Right atrium auricular region (tissue), 2 donors: ENCODE measurements at regions not wholly inside any gene's neighbourhood (a gene's known extent, or its start where the extent isn't known, plus 50 kb on each side); places are given as distances from the start of the nearest gene placed in this dataset.

ENCODE experiments used
- DNase-seq: peaks from one replicate; pipeline ENCODE4 v3.0.0-alpha.2; 2019; ENCODE audit warnings: low spot score
- H3K27ac ChIP-seq, 2 donors: fragments of 200-600 bp; sonication (generic); 1 replicate in 1 of 2; 2 replicates in 1 of 2; pipeline ENCODE4 v1.5.1; 2016 to 2019
- H3K27me3 ChIP-seq, 2 donors: fragments of 200-600 bp; sonication (generic); one replicate each; pipeline versions ENCODE4 v1.5.1 to v1.6.0; 2017 to 2019
- H3K36me3 ChIP-seq: fragments of 200-600 bp; sonication (generic); one replicate; pipeline ENCODE4 v1.5.1; 2016
- H3K4me1 ChIP-seq, 2 donors: fragments of 200-600 bp; sonication (generic); one replicate each; pipeline versions ENCODE4 v1.5.1 to v1.6.0; 2017 to 2019
- H3K4me3 ChIP-seq, 2 donors: fragments of 200-600 bp; sonication (generic); 1 replicate in 1 of 2; 2 replicates in 1 of 2; pipeline ENCODE4 v1.5.1; 2017 to 2019; ENCODE audit warnings: mild to moderate bottlenecking in 1 of 2, moderate library complexity in 1 of 2
- H3K9me3 ChIP-seq, 2 donors: fragments of 200-600 bp; sonication (generic); one replicate each; pipeline ENCODE4 v1.5.1; 2019
- CTCF ChIP-seq, 2 donors: fragments of 200-600 bp; sonication (generic); IDR thresholded peaks; one replicate each; pipeline ENCODE4 v1.5.1; 2019; ENCODE audit warnings: antibody characterized with exemption in 2 of 2

DNA sequence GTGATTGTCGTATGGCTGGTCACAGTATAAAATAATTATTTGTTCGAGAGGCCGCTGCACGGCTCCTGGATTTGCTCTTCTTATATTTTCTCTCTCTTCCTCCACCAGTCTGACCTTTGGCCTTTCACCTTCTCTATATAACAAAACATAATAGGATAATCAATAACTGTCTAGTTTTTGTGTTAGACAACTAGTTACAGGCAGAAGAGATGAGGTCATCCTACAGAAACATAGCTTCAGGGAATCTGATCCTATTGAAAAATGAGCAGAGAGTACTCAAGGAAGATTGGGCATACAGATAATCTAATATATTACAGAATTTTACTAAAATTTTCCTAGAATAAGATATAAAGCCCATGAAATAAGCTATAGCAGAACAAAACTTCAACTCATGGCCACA, 731.3 kb upstream of the SLC39A10 start:
- Histone ChIP-seq H3K36me3 (no peaks in the 10 kb centered on the region), H3K27me3 (no peaks in the 10 kb centered on the region), H3K4me1 (no peaks in the 10 kb centered on the region), H3K9me3 (no peaks in the 10 kb centered on the region), H3K4me3 (no peak overlapping the region), H3K27ac (no peak overlapping the region)
- no peak for DNase-seq
- no peak for TF ChIP-seq CTCF (IDR thresholded peaks at IDR 0.05)

GRCh38 chr2:194917519-194917918, 739.5 kb upstream of the SLC39A10 start:
- no peak for TF ChIP-seq CTCF (IDR thresholded peaks at IDR 0.05)
- H3K27me3 ChIP-seq: no peaks in the 10 kb centered on the region
- H3K27ac ChIP-seq: no peak overlapping the region
- H3K4me3 ChIP-seq: no peak overlapping the region
- H3K4me1 ChIP-seq: no peaks in the 10 kb centered on the region
- no peaks in the 10 kb centered on the region for H3K9me3 ChIP-seq
- DNase-seq: no peak
- H3K36me3 ChIP-seq: no peaks in the 10 kb centered on the region

GRCh38 chr2:194915485-194915884, 741.5 kb upstream of the SLC39A10 start:
- Histone ChIP-seq H3K36me3 (no peaks in the 10 kb centered on the region), H3K27me3 (no peaks in the 10 kb centered on the region), H3K9me3 (no peaks in the 10 kb centered on the region), H3K27ac (no peak overlapping the region), H3K4me3 (no peak overlapping the region), H3K4me1 (no peaks in the 10 kb centered on the region)
- no peak for DNase-seq
- no peak for TF ChIP-seq CTCF (IDR thresholded peaks at IDR 0.05)

DNA sequence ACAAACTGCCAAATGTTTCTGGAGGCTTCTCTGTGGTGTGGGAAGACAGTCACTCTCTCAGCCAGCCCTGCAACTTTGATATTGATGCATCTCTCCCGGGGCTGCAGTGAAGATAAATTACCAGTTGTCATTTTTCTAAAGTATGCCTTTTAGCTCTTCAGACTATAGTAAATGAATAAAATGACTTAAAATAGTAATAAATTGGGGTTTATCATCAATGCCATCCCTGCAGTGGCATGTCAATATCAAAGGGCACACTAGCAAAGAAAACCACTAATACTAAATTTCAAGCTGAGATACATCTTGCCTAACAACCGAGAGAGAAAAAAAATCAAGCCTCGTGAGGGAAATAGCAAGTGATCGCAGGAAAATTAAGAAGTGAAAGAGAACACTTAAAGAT, 749.5 kb upstream of the SLC39A10 start:
- TF ChIP-seq CTCF (IDR thresholded peaks at IDR 0.05): no peak
- no peaks in the 10 kb centered on the region for H3K27me3 ChIP-seq
- H3K9me3 ChIP-seq: no peaks in the 10 kb centered on the region
- H3K4me3 ChIP-seq: no peak overlapping the region
- no peak for DNase-seq
- H3K27ac ChIP-seq: no peak overlapping the region
- H3K36me3 ChIP-seq: no peaks in the 10 kb centered on the region
- no peaks in the 10 kb centered on the region for H3K4me1 ChIP-seq

DNA sequence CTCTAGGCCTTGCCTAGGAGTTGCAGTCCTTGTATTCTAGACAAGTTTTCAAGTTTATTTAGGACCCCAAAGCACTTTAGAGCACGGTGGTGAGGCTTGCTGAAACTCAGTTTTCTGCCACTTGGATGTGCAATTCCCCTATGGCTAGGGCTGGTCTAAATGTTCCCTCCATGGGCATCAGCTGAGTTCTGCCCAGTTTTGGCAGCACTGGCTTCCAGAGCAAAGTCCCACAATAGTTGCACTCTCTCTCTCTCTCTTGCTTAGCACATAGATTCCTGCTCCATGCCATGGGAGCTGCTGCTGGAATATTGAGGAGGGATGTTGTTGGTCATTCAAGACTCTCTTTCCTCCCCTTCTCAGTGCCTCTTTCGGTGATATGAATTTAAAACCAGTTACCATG, 760.2 kb upstream of the SLC39A10 start:
- H3K27me3 ChIP-seq: no peaks in the 10 kb centered on the region
- H3K4me3 ChIP-seq: no peak overlapping the region
- TF ChIP-seq CTCF (IDR thresholded peaks at IDR 0.05): no peak
- H3K36me3 ChIP-seq: no peaks in the 10 kb centered on the region
- H3K4me1 ChIP-seq: no peaks in the 10 kb centered on the region
- DNase-seq: no peak
- no peak overlapping the region for H3K27ac ChIP-seq
- H3K9me3 ChIP-seq: no peaks in the 10 kb centered on the region

DNA sequence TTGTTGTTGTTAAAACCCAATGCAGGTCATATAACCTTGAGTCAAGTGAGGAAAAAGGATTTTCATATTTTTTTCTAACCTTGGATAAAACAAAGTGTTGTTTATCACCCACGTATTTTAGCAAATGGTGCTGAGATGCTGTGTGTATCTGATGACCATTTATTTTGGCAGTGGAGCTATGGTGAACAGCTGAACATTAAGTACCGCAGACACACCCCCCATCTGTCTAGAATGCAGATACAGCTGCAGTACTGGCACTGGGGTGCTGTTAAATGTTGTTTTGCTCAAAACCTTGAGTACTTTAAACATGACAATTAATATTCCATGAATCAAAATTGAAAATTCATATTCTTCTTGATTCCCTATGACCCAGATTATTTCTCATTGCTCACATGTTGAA, 773.3 kb upstream of the SLC39A10 start:
- Histone ChIP-seq H3K36me3 (no peaks in the 10 kb centered on the region), H3K4me3 (no peak overlapping the region)

More for the DNA sequence above, 773.3 kb upstream of the SLC39A10 start:
- H3K27ac ChIP-seq: no peak overlapping the region
- H3K27me3 ChIP-seq: no peaks in the 10 kb centered on the region
- DNase-seq: no peak
- no peaks in the 10 kb centered on the region for H3K4me1 ChIP-seq
- no peak for TF ChIP-seq CTCF (IDR thresholded peaks at IDR 0.05)
- H3K9me3 ChIP-seq: no peaks in the 10 kb centered on the region
